ENCODE measurements at regions not wholly inside any gene's neighbourhood (a gene's known extent, or its start where the extent isn't known, plus 50 kb on each side); places are given as distances from the start of the nearest gene placed in this dataset.

- Mint-ChIP-seq H3K9me3 (no peaks in the 10 kb centered on the region), H3K27me3 (peaks cover 0 to 6% of the 10 kb centered on the region in 2 donors), H3K27ac (no peak overlapping the region), H3K4me3 (no peak overlapping the region), H3K4me1 (peaks cover 3 to 16% of the 10 kb centered on the region in 2 donors), H3K36me3 (no peaks in the 10 kb centered on the region)
- DNase-seq = no peak
- ATAC-seq (replicated peaks) = no peak
Observed at GRCh38 chr14:75361751-75362433, 65.9 kb upstream of the JDP2 start.

- no peak overlapping the region for H3K4me3 Mint-ChIP-seq
- H3K27ac Mint-ChIP-seq = no peak overlapping the region
- ATAC-seq (replicated peaks) (no peak), DNase-seq (no peak)
- H3K36me3 Mint-ChIP-seq = no peaks in the 10 kb centered on the region
- H3K4me1 Mint-ChIP-seq = peaks cover 3 to 16% of the 10 kb centered on the region in 2 donors
- peaks cover 0 to 6% of the 10 kb centered on the region in 2 donors for H3K27me3 Mint-ChIP-seq
- no peaks in the 10 kb centered on the region for H3K9me3 Mint-ChIP-seq
Observed at GRCh38 chr14:75363130-75363529, 64.7 kb upstream of the JDP2 start.

GRCh38 chr14:75363570-75364227, 64.1 kb upstream of the JDP2 start:
- no peak overlapping the region for H3K27ac Mint-ChIP-seq
- no peak overlapping the region for H3K4me3 Mint-ChIP-seq
- peaks cover 3 to 16% of the 10 kb centered on the region in 2 donors for H3K4me1 Mint-ChIP-seq
- ATAC-seq (replicated peaks) = no peak
- H3K36me3 Mint-ChIP-seq = no peaks in the 10 kb centered on the region
- DNase-seq = no peak
- H3K27me3 Mint-ChIP-seq = peaks cover 0 to 6% of the 10 kb centered on the region in 2 donors
- peaks cover 0 to 1% of the 10 kb centered on the region in 2 donors for H3K9me3 Mint-ChIP-seq

- H3K9me3 Mint-ChIP-seq = peaks cover 0 to 3% of the 10 kb centered on the region in 2 donors
- no peak overlapping the region for H3K27ac Mint-ChIP-seq
- peaks cover 0 to 6% of the 10 kb centered on the region in 2 donors for H3K27me3 Mint-ChIP-seq
- ATAC-seq (replicated peaks) (no peak), DNase-seq (no peak)
- no peaks in the 10 kb centered on the region for H3K36me3 Mint-ChIP-seq
- H3K4me3 Mint-ChIP-seq = no peak overlapping the region
- peaks cover 3 to 16% of the 10 kb centered on the region in 2 donors for H3K4me1 Mint-ChIP-seq
Observed at GRCh38 chr14:75365116-75365515, 62.7 kb upstream of the JDP2 start.

- Mint-ChIP-seq H3K9me3 (peaks cover 0 to 3% of the 10 kb centered on the region in 2 donors), H3K27ac (no peak overlapping the region), H3K36me3 (no peaks in the 10 kb centered on the region), H3K4me3 (no peak overlapping the region), H3K4me1 (peaks cover 3 to 16% of the 10 kb centered on the region in 2 donors), H3K27me3 (peaks cover 1 to 6% of the 10 kb centered on the region in 2 donors)
- no peak for DNase-seq
- ATAC-seq (replicated peaks) = no peak
Observed at GRCh38 chr14:75366963-75367362, 60.9 kb upstream of the JDP2 start.

- Mint-ChIP-seq H3K4me1 (peaks cover 3 to 16% of the 10 kb centered on the region in 2 donors), H3K27ac (no peak overlapping the region), H3K9me3 (peaks cover 0 to 3% of the 10 kb centered on the region in 2 donors), H3K27me3 (peaks cover 4 to 12% of the 10 kb centered on the region in 2 donors), H3K4me3 (no peak overlapping the region), H3K36me3 (no peaks in the 10 kb centered on the region)
- no peak for DNase-seq
- ATAC-seq (replicated peaks) = no peak
Observed at GRCh38 chr14:75368333-75368732, 59.5 kb upstream of the JDP2 start.

- Mint-ChIP-seq H3K4me1 (peaks cover 3 to 9% of the 10 kb centered on the region in 2 donors), H3K9me3 (peaks cover 0 to 3% of the 10 kb centered on the region in 2 donors), H3K27ac (no peak overlapping the region), H3K36me3 (no peaks in the 10 kb centered on the region), H3K27me3 (peaks cover 2 to 12% of the 10 kb centered on the region in 2 donors), H3K4me3 (no peak overlapping the region)
- DNase-seq (no peak), ATAC-seq (replicated peaks) (no peak)
Observed at GRCh38 chr14:75369506-75369905, 58.3 kb upstream of the JDP2 start.

- Mint-ChIP-seq H3K36me3 (no peaks in the 10 kb centered on the region), H3K4me3 (no peak overlapping the region), H3K4me1 (peaks cover 0 to 4% of the 10 kb centered on the region in 2 donors), H3K27me3 (peaks cover 8 to 16% of the 10 kb centered on the region in 2 donors), H3K27ac (no peak overlapping the region), H3K9me3 (peaks cover 0 to 3% of the 10 kb centered on the region in 2 donors)
- no peak for ATAC-seq (replicated peaks)
- no peak for DNase-seq
Observed at GRCh38 chr14:75370416-75371205, 57.2 kb upstream of the JDP2 start.

GRCh38 chr14:75371297-75371696, 56.5 kb upstream of the JDP2 start:
- ATAC-seq (replicated peaks) = no peak
- Mint-ChIP-seq H3K27me3 (peaks cover 8 to 18% of the 10 kb centered on the region in 2 donors), H3K4me3 (no peak overlapping the region), H3K9me3 (peaks cover 0 to 3% of the 10 kb centered on the region in 2 donors), H3K27ac (no peak overlapping the region), H3K36me3 (no peaks in the 10 kb centered on the region), H3K4me1 (no peaks in the 10 kb centered on the region)
- DNase-seq = no peak

- no peak overlapping the region for H3K27ac Mint-ChIP-seq
- H3K9me3 Mint-ChIP-seq = peaks cover 0 to 3% of the 10 kb centered on the region in 2 donors
- peaks cover 8 to 23% of the 10 kb centered on the region in 2 donors for H3K27me3 Mint-ChIP-seq
- H3K36me3 Mint-ChIP-seq = peaks cover 0 to 2% of the 10 kb centered on the region in 2 donors
- DNase-seq (no peak), ATAC-seq (replicated peaks) (no peak)
- no peak overlapping the region for H3K4me3 Mint-ChIP-seq
- no peaks in the 10 kb centered on the region for H3K4me1 Mint-ChIP-seq
Observed at GRCh38 chr14:75372260-75372659, 55.6 kb upstream of the JDP2 start.

- H3K36me3 Mint-ChIP-seq = peaks cover 0 to 2% of the 10 kb centered on the region in 2 donors
- no peak overlapping the region for H3K4me3 Mint-ChIP-seq
- no peak for DNase-seq
- H3K27ac Mint-ChIP-seq = no peak overlapping the region
- ATAC-seq (replicated peaks) = no peak
- peaks cover 0 to 3% of the 10 kb centered on the region in 2 donors for H3K9me3 Mint-ChIP-seq
- peaks cover 8 to 23% of the 10 kb centered on the region in 2 donors for H3K27me3 Mint-ChIP-seq
- H3K4me1 Mint-ChIP-seq = no peaks in the 10 kb centered on the region
Observed at GRCh38 chr14:75373133-75373532, 54.7 kb upstream of the JDP2 start.

- H3K27ac Mint-ChIP-seq = no peak overlapping the region
- H3K36me3 Mint-ChIP-seq = peaks cover 0 to 2% of the 10 kb centered on the region in 2 donors
Observed at GRCh38 chr14:75373616-75374015, 54.2 kb upstream of the JDP2 start.

GRCh38 chr14:75374911-75375310, 52.9 kb upstream of the JDP2 start:
- Mint-ChIP-seq H3K27ac (no peak overlapping the region), H3K36me3 (peaks cover 0 to 2% of the 10 kb centered on the region in 2 donors), H3K4me1 (no peaks in the 10 kb centered on the region), H3K9me3 (no peaks in the 10 kb centered on the region), H3K4me3 (no peak overlapping the region), H3K27me3 (peaks cover 8 to 23% of the 10 kb centered on the region in 2 donors)
- ATAC-seq (replicated peaks) (no peak), DNase-seq (no peak)

More at GRCh38 chr14:75373616-75374015, 54.2 kb upstream of the JDP2 start:
- ATAC-seq (replicated peaks) (no peak), DNase-seq (no peak)
- Mint-ChIP-seq H3K4me1 (no peaks in the 10 kb centered on the region), H3K4me3 (no peak overlapping the region), H3K27me3 (peaks cover 8 to 23% of the 10 kb centered on the region in 2 donors), H3K9me3 (peaks cover 0 to 3% of the 10 kb centered on the region in 2 donors)

- Mint-ChIP-seq H3K4me1 (no peaks in the 10 kb centered on the region), H3K36me3 (peaks cover 0 to 2% of the 10 kb centered on the region in 2 donors), H3K9me3 (no peaks in the 10 kb centered on the region), H3K27me3 (peaks cover 8 to 23% of the 10 kb centered on the region in 2 donors), H3K27ac (no peak overlapping the region), H3K4me3 (no peak overlapping the region)
- ATAC-seq (replicated peaks) (no peak), DNase-seq (no peak)
Observed at GRCh38 chr14:75375983-75376382, 51.8 kb upstream of the JDP2 start.

Data from stimulated activated naive B cell treated with anti-CD40 and anti-IgM and Interleukin-4, amounts not matched to agents 10 μg/mL and 1 μg/mL and 100 μg/mL, for 72 hours (primary cell).